Spleen (tissue), 11 donors: ENCODE measurements at regions not wholly inside any gene's neighbourhood (a gene's known extent, or its start where the extent isn't known, plus 50 kb on each side); places are given as distances from the start of the nearest gene placed in this dataset.
A peak's percentile ranks its signal among the peaks of the same experiment; 100 is the strongest.

Experiments used
- DNase-seq: peaks from one replicate; pipeline ENCODE4 v3.0.0-alpha.2; 2020
- H3K27ac ChIP-seq, 8 donors: fragments of 200-600 bp; sonication (generic) in 7 of 8; 1 replicate in 4 of 8; 2 replicates in 4 of 8; pipeline versions ENCODE4 v1.5.0 to v1.8.0; 2016 to 2021; ENCODE audit warnings: inconsistent platforms in 4 of 8, mild to moderate bottlenecking in 4 of 8, moderate library complexity in 1 of 8
- H3K27me3 ChIP-seq, 7 donors: fragments of 200-600 bp; sonication (generic) in 6 of 7; replicated peaks in 1 of 7; 1 replicate in 4 of 7; 2 replicates in 3 of 7; pipeline versions ENCODE4 v1.5.0 to v1.8.0; 2016 to 2021; ENCODE audit warnings: inconsistent platforms in 3 of 7, mild to moderate bottlenecking in 1 of 7
- H3K36me3 ChIP-seq, 6 donors: fragments of 200-600 bp; sonication (generic) in 5 of 6; 1 replicate in 4 of 6; 2 replicates in 2 of 6; pipeline versions ENCODE4 v1.5.0 to v1.8.0; 2016 to 2021; ENCODE audit warnings: inconsistent platforms in 2 of 6
- H3K4me1 ChIP-seq, 6 donors: fragments of 200-600 bp; sonication (generic) in 5 of 6; 1 replicate in 3 of 6; 2 replicates in 3 of 6; pipeline versions ENCODE4 v1.5.0 to v1.8.0; 2016 to 2021; ENCODE audit warnings: inconsistent platforms in 3 of 6
- H3K4me3 ChIP-seq, 8 donors: fragments of 200-600 bp; sonication (generic) in 7 of 8; 1 replicate in 4 of 8; 2 replicates in 4 of 8; pipeline versions ENCODE4 v1.5.0 to v1.8.0; 2016 to 2021; ENCODE audit warnings: inconsistent platforms in 4 of 8, mild to moderate bottlenecking in 4 of 8, moderate library complexity in 2 of 8
- H3K9me3 ChIP-seq, 8 donors: fragments of 200-600 bp; sonication (generic) in 7 of 8; 1 replicate in 4 of 8; 2 replicates in 4 of 8; pipeline versions ENCODE4 v1.5.0 to v1.8.0; 2016 to 2021; ENCODE audit warnings: inconsistent platforms in 4 of 8
- CTCF ChIP-seq, 11 experiments: fragments of 200-600 bp in 7 of 11; fragments of 450-650 bp in 4 of 11; sonication (generic) in 4 of 11; IDR thresholded peaks in 8 of 11; conservative IDR thresholded peaks in 3 of 11; 1 replicate in 7 of 11; 2 replicates in 4 of 11; pipeline versions ENCODE4 v1.4.0 to v1.8.0; 2016 to 2021; ENCODE audit warnings: antibody characterized with exemption in 11 of 11, inconsistent platforms in 4 of 11, mild to moderate bottlenecking in 1 of 11
- POLR2A ChIP-seq, 3 donors: fragments of 450-650 bp; IDR thresholded peaks; one replicate each; pipeline ENCODE4 v1.5.1; 2017; ENCODE audit warnings: antibody characterized with exemption in 3 of 3, mild to moderate bottlenecking in 1 of 3
- POLR2AphosphoS5 ChIP-seq, 3 donors: sonication (generic); formaldehyde crosslinking; IDR thresholded peaks; one replicate each; pipeline ENCODE4 v1.5.1; 2017; ENCODE audit warnings: antibody characterized with exemption in 3 of 3
- WGBS, 5 donors: extraction: QIAGEN DNeasy Blood & Tissue Kit in 3 of 5; methylation state at CpG; one replicate each; pipeline versions ENCODE4 v1.1.5 to v1.1.7; 2013 to 2018; 5-methylcytosine and 5-hydroxymethylcytosine counted together
- intact Hi-C: fragments of 100-400 bp; cut with DNase I; formaldehyde crosslinking; loops from one replicate; pipeline ENCODE4 v1.15.0; 2023; ENCODE audit warnings: low total_unique reads
- donor health status: healthy with polysubstance abuse.
- donor health status: DM: no; HTN: no; CAD: no; lungs with moderate emphysema.
- donor health status: DM: no; HTN: no; CAD: no.
- donor health status: Bipolar disorder and iron deficiency.
- donor health status: healthy.
- donor health status: DM: no; HTN: no; CAD: no.
- donor health status: DM: yes; HTN: yes; CAD: no.

DNA sequence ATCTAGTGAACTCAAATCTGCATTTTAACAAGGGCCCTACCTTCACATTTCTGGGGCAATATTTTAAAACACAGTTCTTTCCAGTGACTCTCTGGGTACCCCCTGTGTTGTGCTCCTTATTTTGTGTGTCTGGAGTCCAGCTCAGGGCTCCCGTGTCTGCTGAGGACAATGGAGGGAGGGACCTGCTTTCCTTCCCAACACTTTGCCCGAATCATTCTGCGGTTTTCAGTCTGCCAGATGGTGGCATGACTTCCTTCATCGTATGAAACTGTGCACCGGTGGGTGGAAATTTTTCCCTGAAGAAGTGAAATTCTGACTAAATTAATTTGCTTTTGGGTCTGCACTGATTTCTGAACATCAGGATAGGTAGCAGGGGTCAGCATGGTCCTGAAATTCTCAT is 153.6 kb upstream of the CD180 start:
- Histone ChIP-seq H3K4me3 (peak overlapping the region in 3 of 8 donors; percentile 6 to 47 (median 8)), H3K9me3 (peaks cover 0 to 9% (median 3%) of the 10 kb centered on the region in 8 donors), H3K27ac (peak overlapping the region in 4 of 8 donors; percentile 40 to 71 (median 48)), H3K4me1 (peaks cover 3 to 36% (median 12%) of the 10 kb centered on the region in 6 donors), H3K27me3 (no peaks in the 10 kb centered on the region), H3K36me3 (no peaks in the 10 kb centered on the region)
- no peak for DNase-seq
- intact Hi-C loops, result no loop called here
- WGBS, 5 donors, result 30 to 41% (median 34%) methylated on average over 5 of the region's 5 CpGs
- TF ChIP-seq POLR2AphosphoS5 (IDR thresholded peaks at IDR 0.05), result no peak
- TF ChIP-seq POLR2A (IDR thresholded peaks at IDR 0.05), result no peak
- TF ChIP-seq CTCF (IDR thresholded peaks at IDR 0.05 in 8 of 11, conservative IDR thresholded peaks at IDR 0.05 in 3 of 11), result no peak

DNA sequence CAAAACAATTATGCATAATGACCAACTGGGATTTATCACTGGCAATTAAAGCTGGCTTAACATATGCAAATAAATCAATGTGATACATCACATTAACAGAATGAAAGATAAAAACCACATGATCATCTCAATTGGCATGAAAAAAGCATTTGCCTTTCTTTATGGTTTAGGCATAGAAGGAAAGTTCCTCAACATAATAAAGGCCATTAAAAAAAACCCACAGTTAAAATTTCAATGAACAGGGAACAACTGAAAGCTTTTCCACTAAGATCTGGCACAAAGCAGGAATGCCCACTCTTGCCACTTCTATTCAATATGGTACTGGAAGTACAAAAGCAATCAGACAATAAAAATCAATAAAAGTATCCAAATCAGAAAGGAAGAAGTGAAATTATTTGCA is 151.2 kb upstream of the CD180 start:
- Histone ChIP-seq H3K36me3 (no peaks in the 10 kb centered on the region), H3K27me3 (no peaks in the 10 kb centered on the region), H3K4me1 (peaks cover 0 to 24% (median 12%) of the 10 kb centered on the region in 6 donors), H3K4me3 (no peak overlapping the region), H3K27ac (no peak overlapping the region), H3K9me3 (peaks cover 0 to 23% (median 13%) of the 10 kb centered on the region in 8 donors)
- DNase-seq, result no peak
- TF ChIP-seq POLR2A (IDR thresholded peaks at IDR 0.05), result no peak
- TF ChIP-seq CTCF (IDR thresholded peaks at IDR 0.05 in 8 of 11, conservative IDR thresholded peaks at IDR 0.05 in 3 of 11), result no peak
- TF ChIP-seq POLR2AphosphoS5 (IDR thresholded peaks at IDR 0.05), result no peak
- intact Hi-C loops, result no loop called here

DNA sequence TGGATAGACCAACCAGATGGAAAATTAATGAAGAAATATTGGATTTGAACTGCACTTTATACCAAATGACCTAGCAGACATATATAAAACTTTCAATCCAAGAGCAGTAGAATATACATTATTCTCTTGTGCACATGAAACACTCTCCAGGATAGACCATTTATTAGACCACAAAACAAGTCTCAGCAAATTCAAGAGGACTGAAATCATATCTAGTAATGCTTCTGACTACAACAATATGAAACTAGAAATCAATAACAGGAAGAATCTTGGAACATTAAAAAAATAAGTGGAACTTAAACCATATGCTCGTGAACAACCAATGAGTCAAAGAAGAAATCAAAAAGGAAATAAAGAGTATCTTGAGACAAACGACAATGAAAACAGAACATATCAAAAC is 150.0 kb upstream of the CD180 start:
- no peaks in the 10 kb centered on the region for H3K27me3 ChIP-seq
- intact Hi-C loops, result no loop called here
- H3K36me3 ChIP-seq, result no peaks in the 10 kb centered on the region
- DNase-seq, result no peak
- WGBS, 5 donors, result 76 to 92% (median 83%) methylated on average over 2 of the region's 2 CpGs
- TF ChIP-seq POLR2AphosphoS5 (IDR thresholded peaks at IDR 0.05), result no peak
- no peak for TF ChIP-seq CTCF (IDR thresholded peaks at IDR 0.05 in 8 of 11, conservative IDR thresholded peaks at IDR 0.05 in 3 of 11)
- no peak for TF ChIP-seq POLR2A (IDR thresholded peaks at IDR 0.05)
- no peak overlapping the region for H3K4me3 ChIP-seq
- no peak overlapping the region for H3K27ac ChIP-seq
- peaks cover 0 to 20% (median 12%) of the 10 kb centered on the region in 6 donors for H3K4me1 ChIP-seq
- peaks cover 0 to 23% (median 13%) of the 10 kb centered on the region in 8 donors for H3K9me3 ChIP-seq

GRCh38 chr5:67344870-67345269 is 148.3 kb upstream of the CD180 start:
- Histone ChIP-seq H3K4me1 (peaks cover 0 to 3% (median under 1%) of the 10 kb centered on the region in 6 donors), H3K27me3 (no peaks in the 10 kb centered on the region), H3K36me3 (no peaks in the 10 kb centered on the region), H3K9me3 (peaks cover 0 to 23% (median 13%) of the 10 kb centered on the region in 8 donors), H3K4me3 (no peak overlapping the region), H3K27ac (no peak overlapping the region)
- TF ChIP-seq POLR2AphosphoS5 (IDR thresholded peaks at IDR 0.05) (no peak), CTCF (IDR thresholded peaks at IDR 0.05 in 8 of 11, conservative IDR thresholded peaks at IDR 0.05 in 3 of 11) (no peak), POLR2A (IDR thresholded peaks at IDR 0.05) (no peak)
- intact Hi-C loops, result no loop called here
- WGBS, 5 donors, result 94 to 100% (median 97%) methylated on average over 2 of the region's 2 CpGs
- no peak for DNase-seq
